GM21515 (cell line): ENCODE measurements at regions not wholly inside any gene's neighbourhood (a gene's known extent, or its start where the extent isn't known, plus 50 kb on each side); places are given as distances from the start of the nearest gene placed in this dataset.
"Not testable (repeated sequence)": the region's sequence is repeated elsewhere in the genome, so short reads cannot be mapped to it uniquely, and the experiment has no call there.

ENCODE experiments used
- ATAC-seq: cut with Tn5 transposase; IDR thresholded peaks from one replicate; pipeline ENCODE4 v1.9.1; 2021; ENCODE audit not compliant: unreplicated experiment

DNA sequence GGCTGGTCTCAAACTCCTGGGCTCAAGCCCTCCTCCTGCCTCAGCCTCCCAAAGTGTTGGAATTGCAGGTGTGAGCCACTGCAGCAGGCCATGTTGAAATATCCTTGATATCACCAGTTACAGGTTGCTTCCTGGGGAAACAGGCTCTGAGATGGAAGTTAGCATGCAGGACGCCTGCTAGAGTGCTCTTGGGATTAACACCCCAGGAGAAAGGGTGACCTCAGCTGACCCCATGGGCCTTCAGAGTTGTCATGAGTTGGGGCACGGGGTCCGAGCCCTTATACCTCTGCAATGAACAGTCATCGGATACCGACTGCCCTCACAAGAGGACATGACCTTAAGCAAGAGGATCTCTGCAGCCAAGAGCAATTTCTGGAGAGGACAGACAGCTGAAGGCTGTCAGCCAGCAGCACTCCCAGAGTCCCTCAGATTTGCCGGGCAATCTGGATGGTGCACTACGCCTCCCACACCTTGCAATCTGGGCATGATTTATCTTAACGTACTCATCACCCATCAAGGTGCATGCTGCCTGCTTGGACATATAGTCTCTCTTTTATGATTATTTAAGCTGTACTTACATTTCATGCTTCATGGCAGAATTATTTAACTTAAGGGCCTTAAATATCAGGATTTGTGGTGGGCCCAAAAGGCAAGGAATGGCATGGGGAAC is 134.6 kb downstream of the ADSS2 start:
- ATAC-seq: no peak

GRCh38 chr1:244318078-244318477 is 133.6 kb downstream of the ADSS2 start:
- no peak for ATAC-seq

DNA sequence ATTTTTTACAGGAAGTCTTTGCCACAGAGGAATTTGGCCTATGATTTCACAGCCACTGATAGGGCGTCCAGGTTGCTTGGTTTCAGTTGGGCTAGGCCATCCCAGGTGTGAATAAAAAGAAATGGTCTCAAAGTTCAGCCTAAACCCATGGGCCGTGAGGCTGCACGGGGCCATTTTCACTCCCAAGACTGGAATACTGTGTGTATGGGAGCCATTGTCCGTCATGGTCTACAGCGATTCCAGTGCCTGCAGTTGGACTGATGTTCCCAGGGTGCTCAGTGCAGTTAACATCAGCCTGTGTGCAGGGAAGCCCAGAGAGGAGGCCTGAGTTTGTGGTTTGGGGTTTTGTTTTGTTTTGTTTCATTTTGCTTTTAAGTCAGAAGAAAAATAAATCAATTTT is 133.2 kb downstream of the ADSS2 start:
- no peak for ATAC-seq

DNA sequence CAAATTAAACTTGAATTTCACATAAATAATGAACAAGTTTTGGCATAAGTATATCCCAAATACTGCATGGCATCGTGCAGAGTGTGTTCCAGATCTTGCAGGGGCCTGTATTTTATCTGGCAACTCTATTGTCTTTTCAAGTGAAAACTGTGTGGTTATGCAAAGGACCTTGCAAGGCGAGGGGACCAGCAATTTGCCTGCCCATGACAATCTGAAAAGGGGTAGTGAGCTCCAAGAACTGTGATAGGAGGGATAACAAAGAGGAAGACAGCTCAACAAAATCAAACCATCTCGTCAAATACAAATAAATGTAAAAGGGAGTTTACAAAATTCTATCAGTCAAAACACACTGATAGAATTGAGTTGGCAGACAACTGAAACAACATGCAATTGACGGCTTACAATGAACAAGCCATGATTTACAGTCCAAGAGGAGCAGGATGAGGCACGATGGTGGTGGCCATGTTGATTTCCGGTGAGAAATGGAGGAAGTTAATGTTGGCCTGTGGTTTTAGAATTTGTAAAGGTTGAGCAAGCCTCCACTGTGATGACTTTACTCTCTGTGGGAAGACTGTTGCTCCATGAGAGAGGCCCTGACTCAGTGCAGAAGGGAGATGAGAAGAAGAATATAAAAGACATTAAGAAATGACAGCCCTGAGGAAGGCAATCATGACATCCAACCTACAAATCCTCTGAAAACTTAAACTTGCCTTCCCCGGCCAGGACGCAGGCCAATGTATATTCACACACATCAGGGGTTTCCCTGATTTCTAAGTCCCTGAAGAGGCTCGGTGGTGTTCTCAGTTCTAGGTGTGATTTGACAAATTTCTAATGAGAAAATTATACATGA is 132.2 kb downstream of the ADSS2 start:
- peak; percentile 72 for ATAC-seq

DNA sequence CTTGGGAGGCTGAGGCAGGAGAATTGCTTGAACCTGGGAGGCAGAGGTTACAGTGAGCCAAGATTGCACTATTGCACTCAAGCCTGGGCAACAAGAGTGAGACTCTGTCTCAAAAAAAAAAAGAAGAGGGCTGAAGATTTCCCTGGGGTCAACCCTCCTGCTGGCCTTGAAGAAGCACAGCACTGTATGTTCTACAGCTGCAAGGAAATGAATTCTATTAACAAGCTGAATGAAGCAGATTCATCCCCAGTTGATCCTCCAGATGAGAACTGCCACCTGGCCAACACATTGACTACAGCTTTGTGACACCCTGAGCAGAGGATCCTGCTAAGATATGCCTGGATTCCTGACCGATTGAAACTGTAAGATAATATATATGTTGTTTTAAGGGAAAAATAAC is 129.5 kb downstream of the ADSS2 start:
- no peak for ATAC-seq

DNA sequence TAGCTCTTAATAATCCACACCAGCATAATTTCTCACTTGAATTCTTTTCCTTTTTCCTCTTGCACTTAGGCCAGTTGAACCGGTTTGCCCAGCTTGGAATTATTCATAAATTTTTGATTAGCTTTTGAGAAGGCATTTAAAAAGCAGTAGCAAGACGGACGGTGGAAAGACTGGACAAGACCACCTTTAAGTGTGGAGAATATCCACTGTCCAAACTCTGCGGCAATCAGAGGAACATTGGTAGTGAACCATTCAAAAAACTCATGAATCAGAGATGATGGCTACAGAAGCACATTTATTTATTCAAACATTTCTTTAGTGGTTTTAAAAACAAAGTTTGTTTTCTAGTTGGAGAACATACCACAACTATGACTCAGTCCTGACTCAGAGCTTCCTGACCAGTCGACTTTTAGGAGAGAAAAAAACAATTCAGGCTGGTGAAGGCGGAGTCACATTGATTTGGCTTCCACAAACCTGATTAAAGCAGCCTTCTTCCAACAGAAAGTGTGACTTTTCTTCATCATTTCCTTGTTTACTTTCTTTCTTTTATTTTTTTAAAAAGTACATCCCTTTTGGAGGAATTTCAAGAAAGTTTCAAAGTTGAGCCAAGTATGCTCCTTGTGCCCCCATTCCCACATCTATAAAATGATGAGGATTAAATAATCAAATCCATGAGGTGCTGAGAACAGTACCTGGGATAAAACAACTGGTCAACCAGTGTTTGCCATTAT is 128.8 kb downstream of the ADSS2 start:
- ATAC-seq: no peak

- no peak for ATAC-seq
These were observed 127.4 kb downstream of the ADSS2 start for GRCh38 chr1:244324176-244324883.

- ATAC-seq: peak; percentile 82
These were observed 126.5 kb downstream of the ADSS2 start for GRCh38 chr1:244325056-244325758.

- no peak for ATAC-seq
These were observed 125.0 kb downstream of the ADSS2 start for GRCh38 chr1:244326757-244327156.

GRCh38 chr1:244327533-244327932 is 124.2 kb downstream of the ADSS2 start:
- no peak for ATAC-seq

- ATAC-seq: no peak
These were observed 123.2 kb downstream of the ADSS2 start for GRCh38 chr1:244328476-244328875.

GRCh38 chr1:244329591-244330317 is 122.0 kb downstream of the ADSS2 start:
- no peak for ATAC-seq

- no peak for ATAC-seq
These were observed 121.4 kb downstream of the ADSS2 start for GRCh38 chr1:244330318-244330625.

- ATAC-seq: not testable (repeated sequence)
These were observed 118.9 kb downstream of the ADSS2 start for GRCh38 chr1:244332761-244333160.

DNA sequence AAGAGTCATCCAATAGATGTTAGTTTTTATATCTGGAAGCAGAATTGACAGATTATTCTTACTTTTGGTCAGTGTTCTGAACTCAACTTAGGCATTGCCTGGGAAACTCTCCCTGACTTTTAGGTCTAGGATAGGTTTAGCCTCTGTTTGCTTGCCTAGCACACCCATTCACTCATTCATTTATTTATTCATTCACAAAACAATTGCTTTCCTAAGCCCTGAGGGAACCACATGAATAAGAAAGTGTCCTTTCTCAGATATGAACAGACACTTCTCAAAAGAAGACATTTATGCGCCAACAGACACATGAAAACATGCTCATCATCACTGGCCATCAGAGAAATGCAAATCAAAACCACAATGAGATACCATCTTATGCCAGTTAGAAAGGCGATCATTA is 117.4 kb downstream of the ADSS2 start:
- ATAC-seq: not testable (repeated sequence)

DNA sequence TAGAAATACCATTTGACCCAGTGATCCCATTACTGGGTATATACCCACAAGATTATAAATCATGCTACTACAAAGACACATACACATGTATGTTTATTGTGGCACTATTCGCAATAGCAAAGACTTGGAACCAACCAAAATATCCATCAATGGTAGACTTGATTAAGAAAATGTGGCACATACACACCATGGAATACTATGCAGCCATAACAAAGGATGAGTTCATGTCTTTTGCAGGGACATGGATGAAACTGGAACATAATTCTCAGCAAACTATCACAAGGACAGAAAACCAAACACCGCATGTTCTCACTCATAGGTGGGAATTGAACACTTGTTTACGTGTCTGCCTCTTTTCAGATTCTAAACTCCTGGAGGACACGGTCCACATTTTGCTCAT is 116.9 kb downstream of the ADSS2 start:
- not testable (repeated sequence) for ATAC-seq

- no peak for ATAC-seq
These were observed 116.3 kb downstream of the ADSS2 start for GRCh38 chr1:244335456-244335855.

GRCh38 chr1:244336232-244336899 is 115.3 kb downstream of the ADSS2 start:
- no peak for ATAC-seq

DNA sequence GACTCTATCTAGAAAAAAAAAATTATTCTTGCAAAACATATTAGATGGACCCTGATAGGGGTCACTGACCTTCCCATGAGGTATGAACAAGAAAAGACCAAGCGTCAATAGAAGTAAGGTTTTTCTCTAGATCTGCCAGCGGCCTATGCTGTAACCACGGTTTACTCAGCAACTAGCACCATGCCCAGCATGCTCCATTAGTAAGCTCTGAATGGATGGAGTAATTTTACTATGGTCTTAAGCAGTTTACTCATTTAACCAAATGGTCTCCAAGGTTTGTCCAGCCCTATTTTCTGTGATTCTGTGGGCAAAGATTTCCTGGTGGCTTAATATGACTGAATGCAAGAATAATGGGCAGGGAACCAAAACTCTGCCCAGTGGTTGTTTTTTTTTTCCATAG is 113.9 kb downstream of the ADSS2 start:
- ATAC-seq: no peak
